Loucy (cell line): ENCODE measurements at regions not wholly inside any gene's neighbourhood (a gene's known extent, or its start where the extent isn't known, plus 50 kb on each side); places are given as distances from the start of the nearest gene placed in this dataset.

ENCODE experiments used
- CTCF ChIP-seq: fragments of 200-600 bp; sonication (generic); conservative IDR thresholded peaks from 2 replicates; pipeline ENCODE4 v1.5.1; 2014; ENCODE audit warnings: mild to moderate bottlenecking, antibody characterized with exemption, low read length
- EZH2phosphoT487 ChIP-seq: fragments of 200-600 bp; IDR thresholded peaks from 2 replicates; pipeline ENCODE4 v1.6.1; 2018; ENCODE audit warnings: antibody characterized with exemption, mild to moderate bottlenecking, moderate library complexity, borderline replicate concordance

GRCh38 chr6:6746333-6746969 is 157.9 kb downstream of the LY86 start:
- TF ChIP-seq CTCF: no peak
- no peak for TF ChIP-seq EZH2phosphoT487
